Keratinocyte (primary cell): ENCODE measurements at regions not wholly inside any gene's neighbourhood (a gene's known extent, or its start where the extent isn't known, plus 50 kb on each side); places are given as distances from the start of the nearest gene placed in this dataset.

Experiments used
- EZH2 ChIP-seq: IDR thresholded peaks from one replicate; pipeline ENCODE4 v1.6.1; 2012; ENCODE audit warnings: inconsistent platforms, mild to moderate bottlenecking, low read length, moderate library complexity
- TF ChIP-seq, protein P1 (sequence below), 3 experiments: IDR thresholded peaks in 1 of 3; conservative IDR thresholded peaks in 1 of 3; optimal IDR thresholded peaks in 1 of 3; 2 replicates in 2 of 3; 3 replicates in 1 of 3; pipeline versions ENCODE3 to v1.5.1; 2011; ENCODE audit warnings: low read length in 3 of 3, mild to moderate bottlenecking in 3 of 3, moderate library complexity in 2 of 3, control low read depth in 1 of 3, inconsistent platforms in 1 of 3; ENCODE audit not compliant: insufficient read depth in 2 of 3; ENCODE audit errors: extremely low read depth in 1 of 3

- TF ChIP-seq, protein P1, sequence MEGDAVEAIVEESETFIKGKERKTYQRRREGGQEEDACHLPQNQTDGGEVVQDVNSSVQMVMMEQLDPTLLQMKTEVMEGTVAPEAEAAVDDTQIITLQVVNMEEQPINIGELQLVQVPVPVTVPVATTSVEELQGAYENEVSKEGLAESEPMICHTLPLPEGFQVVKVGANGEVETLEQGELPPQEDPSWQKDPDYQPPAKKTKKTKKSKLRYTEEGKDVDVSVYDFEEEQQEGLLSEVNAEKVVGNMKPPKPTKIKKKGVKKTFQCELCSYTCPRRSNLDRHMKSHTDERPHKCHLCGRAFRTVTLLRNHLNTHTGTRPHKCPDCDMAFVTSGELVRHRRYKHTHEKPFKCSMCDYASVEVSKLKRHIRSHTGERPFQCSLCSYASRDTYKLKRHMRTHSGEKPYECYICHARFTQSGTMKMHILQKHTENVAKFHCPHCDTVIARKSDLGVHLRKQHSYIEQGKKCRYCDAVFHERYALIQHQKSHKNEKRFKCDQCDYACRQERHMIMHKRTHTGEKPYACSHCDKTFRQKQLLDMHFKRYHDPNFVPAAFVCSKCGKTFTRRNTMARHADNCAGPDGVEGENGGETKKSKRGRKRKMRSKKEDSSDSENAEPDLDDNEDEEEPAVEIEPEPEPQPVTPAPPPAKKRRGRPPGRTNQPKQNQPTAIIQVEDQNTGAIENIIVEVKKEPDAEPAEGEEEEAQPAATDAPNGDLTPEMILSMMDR (optimal IDR thresholded peaks at IDR 0.05 in 1 of 3, IDR thresholded peaks at IDR 0.05 in 1 of 3, conservative IDR thresholded peaks at IDR 0.05 in 1 of 3; ENCODE audit: extremely low read depth in 1 of 3, insufficient read depth in 2 of 3, low read length in 3 of 3): no peak
- no peak for TF ChIP-seq EZH2
Measured at GRCh38 chr1:97010566-97011264, 289.1 kb downstream of the PTBP2 start.
